22Rv1 (cell line): ENCODE measurements at regions not wholly inside any gene's neighbourhood (a gene's known extent, or its start where the extent isn't known, plus 50 kb on each side); places are given as distances from the start of the nearest gene placed in this dataset.

Experiments
- H3K27ac ChIP-seq: fragments of 450-650 bp; 2 replicates; pipeline ENCODE4 v1.5.1; 2017
- ZFX ChIP-seq: fragments of 450-650 bp; IDR thresholded peaks from 2 replicates; pipeline ENCODE4 v1.6.1; 2017; ENCODE audit warnings: antibody characterized with exemption, borderline replicate concordance
- TF ChIP-seq, protein P1 (sequence below): fragments of 450-650 bp; IDR thresholded peaks from 2 replicates; pipeline ENCODE4 v1.5.1; 2017; ENCODE audit warnings: mild to moderate bottlenecking

DNA sequence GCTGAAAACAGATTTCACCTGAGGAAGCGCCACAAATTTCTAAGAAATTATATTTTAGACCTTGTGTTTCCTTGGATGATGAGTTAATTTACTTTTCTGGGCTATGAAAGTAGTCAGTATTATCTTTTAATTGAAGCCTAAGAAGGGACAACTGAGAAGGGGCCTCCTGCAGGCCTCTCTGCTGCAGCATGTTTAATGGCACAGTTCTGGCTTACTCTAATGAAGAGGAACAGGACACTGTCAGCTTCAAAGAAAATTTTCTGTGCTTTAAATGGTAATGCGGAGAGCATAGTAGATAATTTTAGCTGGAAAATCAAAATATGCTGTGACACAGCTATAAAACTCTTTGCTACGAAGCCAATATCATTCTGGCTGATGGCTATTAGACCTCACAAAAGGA is 167.4 kb downstream of the HDGFL1 start:
- TF ChIP-seq, protein P1, sequence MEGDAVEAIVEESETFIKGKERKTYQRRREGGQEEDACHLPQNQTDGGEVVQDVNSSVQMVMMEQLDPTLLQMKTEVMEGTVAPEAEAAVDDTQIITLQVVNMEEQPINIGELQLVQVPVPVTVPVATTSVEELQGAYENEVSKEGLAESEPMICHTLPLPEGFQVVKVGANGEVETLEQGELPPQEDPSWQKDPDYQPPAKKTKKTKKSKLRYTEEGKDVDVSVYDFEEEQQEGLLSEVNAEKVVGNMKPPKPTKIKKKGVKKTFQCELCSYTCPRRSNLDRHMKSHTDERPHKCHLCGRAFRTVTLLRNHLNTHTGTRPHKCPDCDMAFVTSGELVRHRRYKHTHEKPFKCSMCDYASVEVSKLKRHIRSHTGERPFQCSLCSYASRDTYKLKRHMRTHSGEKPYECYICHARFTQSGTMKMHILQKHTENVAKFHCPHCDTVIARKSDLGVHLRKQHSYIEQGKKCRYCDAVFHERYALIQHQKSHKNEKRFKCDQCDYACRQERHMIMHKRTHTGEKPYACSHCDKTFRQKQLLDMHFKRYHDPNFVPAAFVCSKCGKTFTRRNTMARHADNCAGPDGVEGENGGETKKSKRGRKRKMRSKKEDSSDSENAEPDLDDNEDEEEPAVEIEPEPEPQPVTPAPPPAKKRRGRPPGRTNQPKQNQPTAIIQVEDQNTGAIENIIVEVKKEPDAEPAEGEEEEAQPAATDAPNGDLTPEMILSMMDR, result no peak
- no peak for TF ChIP-seq ZFX
- H3K27ac ChIP-seq, result no peak overlapping the region

- no peak overlapping the region for H3K27ac ChIP-seq
- no peak for TF ChIP-seq ZFX
- TF ChIP-seq, protein P1, result peak; percentile 77
Measured at GRCh38 chr6:22737331-22737730, 168.0 kb downstream of the HDGFL1 start.

DNA sequence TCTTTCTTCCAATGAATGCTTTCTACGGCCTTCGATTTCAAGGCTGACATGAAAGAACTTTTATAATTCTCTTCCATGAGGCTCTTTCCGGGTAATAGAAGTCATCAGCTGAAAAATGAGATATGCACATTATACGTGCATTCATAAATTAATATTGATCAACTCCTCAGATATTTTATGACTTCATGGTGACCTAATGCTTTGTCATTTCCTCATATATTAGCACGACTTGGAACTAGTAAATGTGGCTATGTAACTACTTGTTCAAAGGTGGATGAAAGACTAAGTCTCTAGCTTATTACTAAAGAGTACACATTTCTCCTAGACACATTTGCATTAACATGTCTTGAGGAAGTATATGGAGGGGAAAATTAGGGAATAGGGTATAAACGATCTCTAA is 168.8 kb downstream of the HDGFL1 start:
- TF ChIP-seq, protein P1, result no peak
- no peak for TF ChIP-seq ZFX
- H3K27ac ChIP-seq, result no peak overlapping the region

GRCh38 chr6:22747571-22747970 is 178.2 kb downstream of the HDGFL1 start:
- H3K27ac ChIP-seq, result no peak overlapping the region
- TF ChIP-seq ZFX, result no peak
- TF ChIP-seq, protein P1, result no peak

GRCh38 chr6:22748681-22749080 is 179.3 kb downstream of the HDGFL1 start:
- TF ChIP-seq, protein P1, result no peak
- no peak for TF ChIP-seq ZFX
- H3K27ac ChIP-seq, result no peak overlapping the region

DNA sequence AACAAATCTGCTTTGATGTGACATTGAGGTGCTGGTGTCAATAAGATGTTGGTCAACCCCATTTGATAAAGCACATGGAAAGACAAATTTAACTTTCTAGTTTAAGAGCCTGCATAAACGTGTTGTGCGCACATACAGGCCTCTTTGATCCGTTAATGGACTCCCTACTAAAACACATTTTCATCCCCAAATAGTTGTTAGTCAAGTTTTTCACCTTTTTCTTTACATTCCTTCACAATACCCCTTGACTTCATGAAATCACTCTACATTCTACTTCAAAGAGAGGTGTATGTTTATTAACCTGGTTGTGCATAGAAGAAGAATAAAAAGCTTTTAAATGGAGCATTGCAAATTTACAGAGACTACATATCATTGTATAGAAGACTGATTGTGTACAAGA is 180.3 kb downstream of the HDGFL1 start:
- no peak overlapping the region for H3K27ac ChIP-seq
- TF ChIP-seq ZFX, result no peak
- TF ChIP-seq, protein P1, result no peak

DNA sequence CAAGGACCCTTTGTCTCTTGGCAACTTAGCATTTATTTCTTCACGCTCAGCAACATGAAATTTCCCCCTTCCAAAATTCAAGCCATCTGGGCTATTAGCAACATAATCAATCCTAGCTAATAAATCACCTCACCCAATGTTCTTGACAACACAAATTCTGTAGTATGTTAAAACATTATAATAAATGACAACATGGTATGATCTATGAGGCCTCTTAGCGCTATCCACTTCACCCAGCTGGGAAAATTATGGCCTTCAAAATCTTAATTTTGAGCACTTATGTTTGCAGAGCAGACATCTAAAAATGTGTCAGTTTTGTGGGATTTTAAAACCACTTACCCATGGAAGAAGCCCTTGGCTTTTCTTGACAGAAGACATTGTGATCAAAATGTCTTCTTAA is 181.9 kb downstream of the HDGFL1 start:
- TF ChIP-seq, protein P1, result no peak
- TF ChIP-seq ZFX, result no peak
- H3K27ac ChIP-seq, result no peak overlapping the region
